Activated CD4-positive, alpha-beta T cell treated with anti-CD3 and anti-CD28 coated beads, Interleukin-2, amount 10 ng/mL, durations not matched to agents 24 days and 14 days (primary cell): ENCODE measurements at regions not wholly inside any gene's neighbourhood (a gene's known extent, or its start where the extent isn't known, plus 50 kb on each side); places are given as distances from the start of the nearest gene placed in this dataset.

ENCODE experiments used
- DNase-seq: peaks from one replicate; pipeline ENCODE4 v3.0.0; 2022
- H3K27ac Mint-ChIP-seq: one replicate; pipeline ENCODE4 v1.8.0; 2022; ENCODE audit warnings: mild to moderate bottlenecking, mixed read lengths
- H3K27me3 Mint-ChIP-seq: one replicate; pipeline ENCODE4 v1.8.0; 2022; ENCODE audit warnings: mixed read lengths
- H3K36me3 Mint-ChIP-seq: one replicate; pipeline ENCODE4 v1.8.0; 2022; ENCODE audit warnings: low read depth, mild to moderate bottlenecking, mixed read lengths
- H3K4me1 Mint-ChIP-seq: one replicate; pipeline ENCODE4 v1.8.0; 2021; ENCODE audit warnings: mixed read lengths
- H3K4me3 Mint-ChIP-seq: one replicate; pipeline ENCODE4 v1.8.0; 2022; ENCODE audit warnings: mild to moderate bottlenecking, moderate library complexity, mixed read lengths
- H3K9me3 Mint-ChIP-seq: one replicate; pipeline ENCODE4 v1.8.0; 2021; ENCODE audit warnings: mixed read lengths
- intact Hi-C: fragments of 100-400 bp; cut with micrococcal nuclease; formaldehyde crosslinking; loops from one replicate; pipeline ENCODE4 v1.15.1; 2023

DNA sequence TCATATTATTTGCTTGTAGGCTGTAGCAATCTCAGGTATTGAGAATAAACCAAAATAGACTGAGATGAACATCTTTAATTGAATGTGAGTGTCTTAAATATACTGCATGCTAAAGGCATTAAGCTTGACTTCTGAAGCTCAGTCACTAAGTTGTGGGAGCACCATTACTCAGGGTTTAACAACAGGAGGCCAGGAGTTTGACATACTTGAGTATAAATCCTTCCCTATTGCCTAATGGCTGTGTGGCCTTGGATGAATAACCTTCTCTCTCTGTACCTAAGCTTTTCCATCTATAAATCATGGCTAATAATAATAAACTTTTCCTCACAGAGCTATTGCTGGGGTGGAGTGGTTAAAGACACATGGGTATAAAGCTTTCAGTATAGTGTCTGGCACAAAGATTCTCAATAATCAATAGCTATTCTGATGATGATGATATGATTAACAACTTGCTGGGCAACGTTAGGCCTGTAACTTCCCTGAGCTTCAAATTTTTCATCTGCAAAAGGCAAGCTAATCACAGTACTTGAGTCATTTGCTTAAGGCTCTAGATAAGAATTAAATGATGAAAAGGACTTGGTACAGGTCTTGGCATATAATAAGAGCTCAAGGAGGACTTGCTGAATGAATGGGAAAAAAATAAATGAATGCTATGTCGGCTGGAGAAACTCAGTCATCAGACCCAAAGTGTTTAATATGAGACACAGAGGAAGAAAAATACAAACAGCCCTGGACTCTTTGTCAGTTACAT is 174.0 kb upstream of the IL12B start:
- Mint-ChIP-seq H3K27me3 (peaks cover 6% of the 10 kb centered on the region), H3K36me3 (no peaks in the 10 kb centered on the region), H3K9me3 (no peaks in the 10 kb centered on the region), H3K4me3 (no peak overlapping the region), H3K27ac (no peak overlapping the region), H3K4me1 (no peaks in the 10 kb centered on the region)
- no peak for DNase-seq
- intact Hi-C loops, result no loop called here

DNA sequence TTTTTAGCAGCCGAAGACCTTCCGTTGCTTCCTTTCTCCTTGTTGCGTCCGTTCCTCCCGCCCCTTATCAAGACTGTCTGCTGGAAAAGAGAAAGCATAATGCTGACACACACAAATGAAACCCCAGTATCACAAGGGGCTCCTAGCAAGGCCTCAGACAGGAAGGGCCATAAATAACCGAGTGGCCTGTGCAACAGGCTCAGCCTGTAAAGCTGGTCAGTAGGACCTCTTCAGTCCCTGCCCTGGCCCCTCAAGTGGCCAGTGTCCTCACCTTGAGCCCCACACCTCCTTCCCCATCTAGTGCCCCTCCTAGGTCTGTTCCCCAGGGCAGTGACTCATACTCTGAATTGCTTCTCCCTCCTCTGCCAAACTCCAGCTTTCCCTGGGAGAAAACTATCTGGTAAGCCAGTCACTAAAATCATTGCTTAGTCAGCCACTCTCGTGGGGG is 174.6 kb upstream of the IL12B start:
- no peaks in the 10 kb centered on the region for H3K9me3 Mint-ChIP-seq
- peaks cover 6% of the 10 kb centered on the region for H3K27me3 Mint-ChIP-seq
- H3K27ac Mint-ChIP-seq, result no peak overlapping the region
- no peak overlapping the region for H3K4me3 Mint-ChIP-seq
- no peak for DNase-seq
- no peaks in the 10 kb centered on the region for H3K36me3 Mint-ChIP-seq
- intact Hi-C loops, result no loop called here
- H3K4me1 Mint-ChIP-seq, result no peaks in the 10 kb centered on the region

DNA sequence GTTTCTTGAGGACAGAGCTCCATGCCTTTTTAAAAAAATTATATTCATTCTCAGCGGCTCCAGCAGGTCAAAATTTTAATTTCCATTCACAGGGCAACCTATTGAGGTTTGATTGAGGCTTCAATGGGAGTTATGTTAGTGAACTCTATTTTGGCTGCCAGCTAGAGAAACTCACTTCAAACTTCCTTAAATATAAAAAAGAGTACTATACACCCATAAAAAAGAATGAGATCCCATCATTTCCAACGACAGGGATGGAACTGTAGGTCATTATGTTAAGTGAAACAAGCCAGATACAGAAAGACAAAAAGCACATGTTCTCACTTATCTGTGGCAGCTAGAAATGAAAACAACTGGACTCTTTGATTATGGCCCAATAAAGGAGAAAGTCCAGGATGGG is 176.8 kb upstream of the IL12B start:
- no peaks in the 10 kb centered on the region for H3K4me1 Mint-ChIP-seq
- H3K9me3 Mint-ChIP-seq, result no peaks in the 10 kb centered on the region

DNA sequence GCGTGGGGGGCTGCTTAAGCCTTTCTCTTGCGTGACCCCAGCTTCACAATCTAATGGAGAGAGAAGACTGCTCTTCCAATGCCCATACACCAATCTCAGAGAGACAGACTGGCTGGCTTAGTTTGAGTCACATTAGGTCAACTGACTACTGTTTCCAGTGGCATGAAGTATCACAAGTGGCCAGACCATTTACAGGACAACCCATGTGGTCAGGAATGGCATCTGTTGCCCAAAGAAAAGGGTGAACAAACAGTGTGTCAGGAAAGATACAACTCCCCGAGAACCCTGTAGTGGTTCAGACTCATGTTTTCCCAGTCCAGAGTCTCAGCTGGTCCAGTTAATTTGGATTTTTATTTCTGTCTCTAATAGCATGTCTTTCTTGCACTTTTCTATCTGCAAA is 177.4 kb upstream of the IL12B start:
- Mint-ChIP-seq H3K36me3 (no peaks in the 10 kb centered on the region), H3K9me3 (no peaks in the 10 kb centered on the region), H3K27me3 (peaks cover 18% of the 10 kb centered on the region), H3K4me3 (no peak overlapping the region), H3K27ac (no peak overlapping the region), H3K4me1 (no peaks in the 10 kb centered on the region)
- intact Hi-C loops, result no loop called here
- DNase-seq, result no peak

More for the DNA sequence above, 176.8 kb upstream of the IL12B start:
- Mint-ChIP-seq H3K27me3 (peaks cover 14% of the 10 kb centered on the region), H3K27ac (no peak overlapping the region), H3K4me3 (no peak overlapping the region), H3K36me3 (no peaks in the 10 kb centered on the region)
- intact Hi-C loops, result no loop called here
- no peak for DNase-seq

DNA sequence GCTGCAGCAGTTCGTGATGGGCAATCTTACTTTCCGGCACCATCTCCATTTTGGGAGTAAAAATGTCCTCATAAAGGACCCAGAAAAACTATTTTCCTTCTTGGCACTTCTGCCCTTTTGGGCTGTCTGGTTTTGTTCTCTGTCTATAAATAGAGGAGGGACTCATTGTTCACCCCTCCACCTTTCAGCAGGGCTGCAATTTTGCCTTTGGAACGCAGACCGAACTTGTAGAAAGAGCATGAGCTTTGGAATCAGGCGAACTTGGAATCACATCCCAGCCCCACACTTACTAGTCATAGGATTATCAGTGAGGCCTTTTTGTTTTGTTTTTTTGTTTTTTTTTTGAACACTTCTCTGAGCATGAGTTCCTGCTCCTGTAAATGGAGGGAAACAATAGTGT is 178.1 kb upstream of the IL12B start:
- Mint-ChIP-seq H3K4me1 (no peaks in the 10 kb centered on the region), H3K36me3 (no peaks in the 10 kb centered on the region)
- intact Hi-C loops, result no loop called here

DNA sequence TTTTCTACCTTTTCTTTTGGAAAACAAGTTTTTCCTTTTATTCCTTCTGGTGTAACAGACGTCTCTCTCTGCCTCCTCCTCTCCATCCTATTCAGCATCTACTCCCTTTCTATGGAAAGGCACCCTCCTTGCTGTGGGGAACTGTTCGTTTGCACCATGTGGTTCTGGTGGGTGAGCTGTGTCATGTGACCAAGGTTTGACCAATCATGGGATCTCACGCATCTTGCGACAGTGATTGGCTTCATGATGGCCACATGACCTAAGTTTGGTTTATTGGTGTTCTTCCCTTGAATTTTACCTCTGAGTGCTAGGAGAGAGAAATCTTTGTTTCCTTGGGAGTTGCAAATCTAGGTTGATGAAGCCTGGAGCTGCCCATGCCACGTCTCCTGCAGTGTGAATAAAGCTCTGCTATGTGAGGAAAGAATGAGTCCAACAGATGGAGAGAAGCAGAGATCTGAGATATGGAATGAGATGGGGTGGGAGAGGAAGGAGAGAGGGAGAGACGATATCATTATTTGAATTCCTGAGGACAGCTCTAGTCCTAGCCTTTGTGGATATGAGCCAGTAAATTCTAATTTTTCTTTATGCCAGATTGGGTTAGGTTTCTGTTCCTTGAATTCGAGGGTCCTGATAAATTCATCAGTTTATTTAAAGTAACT is 178.8 kb upstream of the IL12B start:
- Mint-ChIP-seq H3K4me3 (no peak overlapping the region), H3K27me3 (peaks cover 20% of the 10 kb centered on the region), H3K36me3 (no peaks in the 10 kb centered on the region), H3K4me1 (no peaks in the 10 kb centered on the region), H3K9me3 (no peaks in the 10 kb centered on the region), H3K27ac (no peak overlapping the region)
- intact Hi-C loops, result no loop called here
- no peak for DNase-seq

More for the DNA sequence above, 178.1 kb upstream of the IL12B start:
- Mint-ChIP-seq H3K27ac (no peak overlapping the region), H3K4me3 (no peak overlapping the region), H3K27me3 (peaks cover 18% of the 10 kb centered on the region), H3K9me3 (no peaks in the 10 kb centered on the region)
- no peak for DNase-seq

DNA sequence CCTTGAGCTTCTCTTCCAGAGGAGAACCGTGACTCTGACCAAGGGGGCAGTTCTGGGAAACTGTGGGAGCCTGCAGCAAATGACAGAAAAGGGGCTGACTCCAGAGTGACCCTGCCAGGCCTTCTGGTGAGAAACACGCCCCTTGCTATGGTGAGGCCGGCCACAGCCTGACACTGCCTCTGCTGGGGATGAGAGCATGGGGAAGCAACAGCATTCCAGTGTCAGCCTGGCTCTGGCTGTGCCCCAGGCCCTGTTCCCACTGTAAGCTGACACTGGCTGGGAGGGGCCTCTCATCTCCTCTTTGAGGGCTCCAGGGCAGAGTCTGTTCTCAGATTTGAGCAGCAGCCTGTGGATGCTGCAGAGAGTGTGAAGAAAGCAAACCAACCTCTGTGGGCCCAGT is 180.0 kb upstream of the IL12B start:
- H3K4me1 Mint-ChIP-seq, result peaks cover 2% of the 10 kb centered on the region
- no peak for DNase-seq
- no peaks in the 10 kb centered on the region for H3K36me3 Mint-ChIP-seq
- H3K27ac Mint-ChIP-seq, result no peak overlapping the region
- no peaks in the 10 kb centered on the region for H3K9me3 Mint-ChIP-seq
- intact Hi-C loops, result no loop called here
- no peak overlapping the region for H3K4me3 Mint-ChIP-seq
- peaks cover 24% of the 10 kb centered on the region for H3K27me3 Mint-ChIP-seq

DNA sequence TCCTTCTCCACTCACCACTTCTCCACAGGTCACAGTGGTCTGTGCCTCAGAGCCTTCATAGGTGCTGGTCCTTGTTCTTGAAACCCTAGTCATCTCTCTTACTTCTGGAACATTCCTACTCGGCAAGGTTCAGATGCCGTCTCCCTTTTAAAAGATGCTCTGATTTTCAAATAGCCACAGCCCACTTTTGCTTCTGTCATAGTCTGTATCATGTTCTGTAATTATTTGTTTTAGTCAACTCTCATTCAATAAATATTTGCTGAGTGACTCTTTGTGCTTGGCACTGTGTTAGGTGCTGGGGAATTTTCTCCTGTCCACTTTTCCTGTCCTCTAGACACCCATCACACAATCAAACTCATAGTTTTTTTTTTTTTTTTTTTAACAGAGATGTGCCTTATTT is 181.3 kb upstream of the IL12B start:
- Mint-ChIP-seq H3K4me3 (no peak overlapping the region), H3K27ac (no peak overlapping the region), H3K27me3 (peaks cover 23% of the 10 kb centered on the region), H3K9me3 (no peaks in the 10 kb centered on the region), H3K4me1 (peaks cover 4% of the 10 kb centered on the region), H3K36me3 (no peaks in the 10 kb centered on the region)
- intact Hi-C loops, result no loop called here
- DNase-seq, result no peak

DNA sequence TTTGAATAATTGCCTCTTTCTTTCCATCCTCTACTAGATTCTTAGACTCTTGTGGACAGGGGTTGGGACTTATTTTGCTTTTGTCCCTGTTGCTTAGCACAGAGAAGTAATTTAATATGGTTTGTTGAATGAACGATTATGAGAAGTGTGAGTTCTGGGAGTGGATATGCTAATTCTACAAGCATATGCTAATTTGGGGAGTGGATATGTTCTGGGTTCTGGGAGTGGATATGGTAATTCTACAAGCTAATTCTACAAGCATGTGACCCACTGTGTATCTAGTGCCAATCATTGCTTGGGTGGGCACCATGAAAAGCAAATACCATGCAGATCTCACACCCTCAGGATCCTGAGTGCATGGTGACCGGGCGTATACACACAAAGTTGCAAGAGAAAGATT is 181.8 kb upstream of the IL12B start:
- Mint-ChIP-seq H3K27ac (no peak overlapping the region), H3K4me3 (no peak overlapping the region), H3K27me3 (peaks cover 23% of the 10 kb centered on the region), H3K36me3 (no peaks in the 10 kb centered on the region), H3K9me3 (no peaks in the 10 kb centered on the region), H3K4me1 (peaks cover 4% of the 10 kb centered on the region)
- no peak for DNase-seq
- intact Hi-C loops, result no loop called here

DNA sequence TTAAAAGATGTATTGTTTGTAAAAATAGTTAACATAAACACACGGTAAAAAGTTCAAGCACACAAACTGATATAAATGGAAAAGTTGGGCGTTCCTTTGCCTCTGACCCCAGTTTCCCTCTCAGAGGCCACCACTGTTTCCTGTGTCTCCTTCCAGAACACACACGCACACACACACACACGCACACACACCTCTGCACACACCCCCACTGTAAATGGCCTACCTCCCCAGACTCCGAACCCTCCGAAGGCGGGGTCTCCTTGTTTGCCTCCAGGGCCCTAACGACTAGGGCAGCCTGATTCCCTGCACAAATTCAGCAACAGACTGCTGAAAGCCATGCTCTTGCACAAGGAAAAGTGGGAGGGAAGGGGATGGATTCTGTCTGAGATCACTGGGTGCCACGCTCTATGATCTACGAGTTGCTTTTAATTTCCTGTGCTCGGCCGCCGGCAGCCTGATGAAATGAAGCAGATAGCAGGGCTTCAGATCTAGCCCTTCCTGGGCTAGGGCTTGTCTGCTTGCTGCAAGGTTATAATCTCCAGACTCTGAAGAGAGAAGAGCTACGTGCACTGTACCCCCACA is 184.0 kb upstream of the IL12B start:
- no peak overlapping the region for H3K4me3 Mint-ChIP-seq
- intact Hi-C loops, result no loop called here
- peaks cover 4% of the 10 kb centered on the region for H3K4me1 Mint-ChIP-seq
- H3K27me3 Mint-ChIP-seq, result peaks cover 23% of the 10 kb centered on the region
- H3K27ac Mint-ChIP-seq, result no peak overlapping the region
- no peak for DNase-seq
- H3K36me3 Mint-ChIP-seq, result no peaks in the 10 kb centered on the region
- no peaks in the 10 kb centered on the region for H3K9me3 Mint-ChIP-seq

DNA sequence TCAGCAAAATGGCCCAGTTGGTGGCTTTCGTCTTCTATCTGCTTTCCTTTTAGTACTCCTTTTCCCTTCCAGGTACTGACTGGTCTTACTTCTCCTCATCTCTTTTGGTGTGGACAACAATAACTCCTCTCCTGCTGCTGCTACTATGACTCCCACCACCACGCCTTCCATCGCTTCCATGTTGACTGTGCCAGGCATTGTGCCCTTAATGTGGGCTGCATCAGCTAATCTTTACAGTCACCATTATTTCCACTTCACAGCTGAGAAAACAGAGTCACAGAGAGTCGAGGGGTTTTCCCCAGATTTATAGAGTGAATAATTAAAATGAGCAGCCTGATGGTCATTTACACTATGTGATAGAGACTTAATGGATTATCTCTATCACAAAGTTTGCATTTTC is 184.9 kb upstream of the IL12B start:
- no peaks in the 10 kb centered on the region for H3K36me3 Mint-ChIP-seq
- peaks cover 27% of the 10 kb centered on the region for H3K27me3 Mint-ChIP-seq
- H3K4me3 Mint-ChIP-seq, result no peak overlapping the region
- peaks cover 4% of the 10 kb centered on the region for H3K4me1 Mint-ChIP-seq
- intact Hi-C loops, result loop anchor here (1.0 kb wide), 1 partner anchor 472 kb away; no protein-coding TSS in a partner anchor
- DNase-seq, result no peak
- no peak overlapping the region for H3K27ac Mint-ChIP-seq
- H3K9me3 Mint-ChIP-seq, result no peaks in the 10 kb centered on the region

DNA sequence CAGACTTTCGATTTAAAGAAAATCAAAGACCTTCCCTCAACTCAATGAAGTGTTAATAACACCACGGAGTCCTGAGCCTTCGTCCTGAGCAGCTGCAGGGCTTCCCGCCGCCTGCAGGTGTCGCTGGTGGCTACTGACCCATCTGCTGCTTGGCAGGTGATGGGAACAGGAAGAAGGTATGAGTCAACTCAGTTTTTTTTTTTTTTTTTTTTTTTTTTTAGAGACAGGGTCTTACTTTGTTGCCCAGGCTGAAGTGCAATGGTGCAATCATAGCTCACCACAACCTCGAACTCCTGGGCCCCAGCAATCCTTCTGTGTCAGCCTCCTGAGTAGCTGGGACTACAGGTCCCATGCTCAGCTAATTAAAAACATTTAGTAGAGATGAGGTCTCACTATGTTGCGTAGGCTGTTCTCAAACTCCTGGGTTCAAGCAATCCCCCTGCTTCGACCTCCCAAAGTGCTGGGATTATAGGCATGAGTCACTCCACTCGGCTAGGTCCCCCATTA is 185.7 kb upstream of the IL12B start:
- Mint-ChIP-seq H3K9me3 (no peaks in the 10 kb centered on the region), H3K27ac (no peak overlapping the region), H3K4me3 (no peak overlapping the region), H3K27me3 (peaks cover 27% of the 10 kb centered on the region), H3K4me1 (peaks cover 4% of the 10 kb centered on the region), H3K36me3 (no peaks in the 10 kb centered on the region)
- intact Hi-C loops, result loop anchor here (1.0 kb wide), 1 partner anchor 471 kb away; no protein-coding TSS in a partner anchor
- DNase-seq, result peak; percentile 90

DNA sequence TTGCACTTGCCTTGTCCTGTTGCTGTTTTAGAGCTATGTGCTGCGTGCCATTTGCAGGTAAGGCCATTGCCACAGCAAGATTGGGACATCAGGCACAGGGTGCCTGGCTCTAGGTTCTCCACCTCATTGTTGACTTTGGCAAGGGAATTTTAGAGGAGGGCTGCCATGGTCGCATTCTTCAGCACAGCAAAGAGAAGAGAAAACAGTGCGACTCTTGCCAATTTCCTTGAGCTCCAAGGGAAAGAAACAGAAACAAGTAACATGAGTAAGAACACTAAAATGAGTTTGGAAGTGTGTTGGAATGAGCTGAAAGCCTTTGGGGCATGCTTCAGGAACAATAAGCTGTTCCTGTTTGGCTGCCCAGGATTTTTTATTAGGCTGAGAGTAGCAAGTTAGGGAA is 188.1 kb upstream of the IL12B start:
- no peak overlapping the region for H3K27ac Mint-ChIP-seq
- H3K9me3 Mint-ChIP-seq, result no peaks in the 10 kb centered on the region
- H3K4me3 Mint-ChIP-seq, result no peak overlapping the region
- no peaks in the 10 kb centered on the region for H3K36me3 Mint-ChIP-seq
- H3K4me1 Mint-ChIP-seq, result peaks cover 4% of the 10 kb centered on the region
- H3K27me3 Mint-ChIP-seq, result peaks cover 17% of the 10 kb centered on the region
- DNase-seq, result no peak
- intact Hi-C loops, result no loop called here

DNA sequence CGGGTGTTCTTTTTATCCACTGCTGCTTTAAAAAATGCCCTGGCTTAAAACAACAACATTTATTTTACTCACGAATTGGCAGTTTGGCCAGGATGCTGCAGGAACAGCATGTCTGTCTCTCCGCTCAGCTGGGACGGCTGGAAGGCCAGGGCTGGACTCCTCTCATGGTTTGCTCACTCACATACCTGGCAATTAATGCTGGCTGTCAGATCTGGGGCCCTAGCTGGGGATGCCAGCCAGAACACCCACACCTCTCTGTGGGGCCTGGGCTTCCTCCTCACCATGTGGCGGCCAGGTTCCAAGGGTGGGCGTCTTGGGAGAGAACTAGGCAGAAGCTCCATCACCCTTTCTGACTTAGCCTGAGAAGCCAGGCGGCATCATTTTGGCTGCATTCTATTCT is 189.1 kb upstream of the IL12B start:
- Mint-ChIP-seq H3K4me3 (no peak overlapping the region), H3K27ac (no peak overlapping the region), H3K4me1 (peaks cover 4% of the 10 kb centered on the region), H3K9me3 (no peaks in the 10 kb centered on the region), H3K27me3 (peaks cover 13% of the 10 kb centered on the region), H3K36me3 (no peaks in the 10 kb centered on the region)
- DNase-seq, result no peak
- intact Hi-C loops, result no loop called here
